ENCODE measurements at regions not wholly inside any gene's neighbourhood (a gene's known extent, or its start where the extent isn't known, plus 50 kb on each side); places are given as distances from the start of the nearest gene placed in this dataset.
"Not testable (repeated sequence)": the region's sequence is repeated elsewhere in the genome, so short reads cannot be mapped to it uniquely, and the experiment has no call there.

DNA sequence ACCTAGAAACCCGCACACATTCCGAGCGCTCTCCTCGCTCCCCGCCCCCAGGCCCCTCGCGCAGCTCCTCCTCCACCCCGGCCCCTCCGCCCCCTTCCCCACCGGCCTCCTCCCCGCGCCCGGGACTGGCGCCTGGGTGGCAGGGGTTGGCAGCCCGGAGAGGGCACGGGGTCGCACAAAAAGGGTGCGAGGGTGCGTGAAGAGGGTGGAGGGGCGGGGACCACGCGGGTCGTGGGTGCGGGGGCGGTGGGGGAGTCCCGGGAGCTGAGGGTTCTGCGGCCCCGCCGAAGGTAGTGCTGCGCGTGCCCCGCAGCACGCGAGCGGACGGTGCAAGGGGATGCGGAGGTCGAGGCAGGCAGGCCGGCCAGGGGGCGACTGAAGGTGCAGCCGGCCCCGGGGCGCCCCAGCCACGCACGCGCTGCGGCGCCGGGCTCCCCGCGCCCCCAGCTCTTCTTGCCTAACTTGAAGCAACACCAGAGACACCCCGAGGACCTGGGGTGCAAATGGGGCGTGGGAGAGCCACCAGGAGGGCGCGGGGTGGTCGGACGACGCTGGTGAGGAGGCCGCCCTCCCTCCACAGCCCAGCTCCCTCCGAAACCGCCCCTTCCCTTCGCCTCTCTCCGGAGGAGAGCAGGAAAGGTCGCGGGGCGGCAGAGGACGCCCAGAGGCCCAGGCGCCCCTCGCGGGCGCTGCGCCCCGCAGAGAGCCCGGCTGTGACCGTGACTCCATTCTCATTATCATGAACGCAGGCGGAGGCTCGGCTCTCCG lies 174.7 kb downstream of the ATP6V0E2 start:
- not testable (repeated sequence) for H3K27me3 ChIP-seq; H3K4me1 ChIP-seq; H3K36me3 ChIP-seq; H3K4me3 ChIP-seq; H3K27ac ChIP-seq; DNase-seq; H3K9me3 ChIP-seq (replicated peaks)

GRCh38 chr7:150049012-150049655 lies 175.4 kb downstream of the ATP6V0E2 start:
- not testable (repeated sequence) for H3K27ac ChIP-seq; H3K4me1 ChIP-seq; DNase-seq; H3K9me3 ChIP-seq (replicated peaks); H3K4me3 ChIP-seq; H3K36me3 ChIP-seq; H3K27me3 ChIP-seq

- not testable (repeated sequence) for DNase-seq; H3K4me3 ChIP-seq; H3K9me3 ChIP-seq (replicated peaks); H3K27me3 ChIP-seq; H3K27ac ChIP-seq; H3K4me1 ChIP-seq; H3K36me3 ChIP-seq
Observed at GRCh38 chr7:150053396-150053795, 179.6 kb downstream of the ATP6V0E2 start.

- H3K36me3 ChIP-seq; DNase-seq; H3K27ac ChIP-seq; H3K9me3 ChIP-seq (replicated peaks); H3K4me3 ChIP-seq; H3K27me3 ChIP-seq; H3K4me1 ChIP-seq: not testable (repeated sequence)
Observed at GRCh38 chr7:150054242-150054641, 180.5 kb downstream of the ATP6V0E2 start.

DNA sequence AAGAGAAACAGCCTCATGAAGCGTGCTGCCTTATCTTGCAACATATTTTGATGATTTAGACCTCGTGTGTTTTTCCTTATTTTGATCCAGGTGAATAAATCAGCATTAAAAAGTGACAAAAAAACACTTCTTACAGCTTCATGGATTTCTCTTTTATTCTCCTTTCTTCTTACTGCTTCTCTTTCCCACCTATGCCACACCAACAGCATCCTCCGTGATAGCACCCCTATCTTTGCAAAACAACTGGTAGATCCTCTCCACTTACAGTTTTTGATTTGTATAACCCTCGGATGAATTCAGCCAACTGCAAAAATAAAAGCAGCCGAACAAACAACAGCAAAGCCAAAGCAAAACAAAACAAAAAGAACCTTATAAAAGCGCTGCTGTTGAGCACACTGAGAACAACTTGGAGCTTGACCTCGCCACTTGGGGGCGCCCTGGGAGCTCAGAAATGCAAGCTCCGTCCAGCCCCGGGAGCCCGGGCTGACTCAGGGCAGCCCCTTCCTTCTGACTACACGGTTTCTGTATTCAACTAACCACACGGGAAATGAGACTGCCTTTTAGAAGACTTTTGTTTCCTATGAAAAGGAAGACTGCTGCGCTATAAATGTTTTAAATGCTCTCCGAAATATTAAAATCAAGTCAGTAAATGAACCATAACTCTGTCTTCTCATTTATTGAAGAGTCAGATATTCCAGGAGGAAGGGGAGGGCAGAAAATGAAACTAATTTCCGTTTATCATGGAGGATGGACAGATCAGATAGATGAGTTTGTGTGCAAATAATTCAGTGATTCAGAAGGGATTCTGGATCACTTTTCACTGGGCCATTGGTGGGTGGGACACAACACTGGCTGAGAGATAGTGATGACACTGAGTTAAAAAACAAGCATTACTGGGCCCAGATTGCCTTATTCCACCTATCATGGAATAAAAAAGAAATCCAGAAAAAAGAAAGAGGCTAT lies 186.8 kb downstream of the ATP6V0E2 start:
- H3K4me1 ChIP-seq; H3K9me3 ChIP-seq (replicated peaks); H3K27ac ChIP-seq; H3K4me3 ChIP-seq; H3K36me3 ChIP-seq; H3K27me3 ChIP-seq: not testable (repeated sequence)
- DNase-seq, result peak in 1 of 2 experiments; percentile 77

DNA sequence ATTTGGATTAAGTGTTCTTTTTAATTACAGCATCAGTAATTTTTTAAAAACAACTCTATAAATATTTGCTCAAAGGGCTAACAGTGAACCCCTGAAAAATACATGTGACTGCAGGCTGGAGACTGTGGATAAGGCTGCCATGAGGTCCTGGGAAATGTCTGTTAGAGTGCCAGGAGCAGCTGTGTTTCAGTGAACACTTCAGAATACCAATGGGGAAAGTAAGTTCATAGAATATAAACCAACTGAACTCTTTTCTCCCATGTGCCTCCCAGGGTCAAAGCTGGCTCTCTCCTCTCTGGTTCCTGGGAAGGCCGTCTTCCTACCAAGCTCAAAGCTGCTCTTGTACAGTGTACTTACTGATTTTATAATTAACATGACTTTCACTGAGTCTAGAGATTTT lies 189.4 kb downstream of the ATP6V0E2 start:
- H3K9me3 ChIP-seq (replicated peaks); H3K4me3 ChIP-seq; H3K36me3 ChIP-seq; H3K4me1 ChIP-seq; H3K27me3 ChIP-seq; H3K27ac ChIP-seq; DNase-seq: not testable (repeated sequence)

DNA sequence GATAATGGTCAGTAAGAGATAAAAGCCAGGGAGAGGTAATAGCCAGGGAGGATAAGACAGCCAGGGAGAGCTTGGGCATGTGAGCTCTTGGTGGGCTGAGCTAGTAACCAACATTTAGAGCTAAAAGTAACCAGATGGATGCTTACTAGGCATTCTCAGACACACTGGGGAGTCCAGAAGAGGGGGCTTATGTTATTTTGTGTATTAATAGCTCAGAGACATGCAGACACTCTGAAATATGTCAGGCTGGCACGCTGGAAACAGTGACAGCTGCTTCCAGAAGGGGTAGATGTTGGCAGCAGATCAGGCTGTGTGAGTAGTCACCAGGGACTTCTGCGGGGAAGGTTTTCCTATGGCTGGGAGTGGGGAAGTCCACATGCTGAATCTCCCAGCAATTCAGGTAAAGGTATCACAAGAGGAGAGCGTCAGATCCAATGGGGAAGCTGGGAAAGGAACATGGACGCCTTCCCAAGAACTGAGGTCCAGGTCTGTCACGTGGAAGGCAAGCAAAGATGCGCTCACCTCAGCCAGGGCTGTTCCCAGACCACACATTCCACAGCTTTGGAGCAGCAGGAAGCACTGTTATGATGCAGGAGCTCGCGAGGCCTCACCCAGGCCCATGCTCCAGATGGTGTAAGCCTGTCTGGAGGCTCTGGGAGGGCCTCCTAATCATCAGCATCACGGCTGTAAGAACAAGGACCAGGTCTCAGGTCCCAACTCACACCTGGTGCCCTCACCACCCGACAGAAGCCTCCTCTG lies 196.0 kb downstream of the ATP6V0E2 start:
- not testable (repeated sequence) for H3K4me3 ChIP-seq; H3K27ac ChIP-seq; DNase-seq; H3K27me3 ChIP-seq; H3K36me3 ChIP-seq; H3K9me3 ChIP-seq (replicated peaks); H3K4me1 ChIP-seq

GRCh38 chr7:150077543-150077942 lies 203.8 kb downstream of the ATP6V0E2 start:
- DNase-seq; H3K4me1 ChIP-seq; H3K27me3 ChIP-seq; H3K36me3 ChIP-seq; H3K9me3 ChIP-seq (replicated peaks); H3K27ac ChIP-seq; H3K4me3 ChIP-seq: not testable (repeated sequence)

- not testable (repeated sequence) for H3K9me3 ChIP-seq (replicated peaks); H3K4me1 ChIP-seq; H3K36me3 ChIP-seq; H3K27me3 ChIP-seq; DNase-seq; H3K27ac ChIP-seq; H3K4me3 ChIP-seq
Observed at GRCh38 chr7:150081865-150082264, 208.1 kb downstream of the ATP6V0E2 start.

DNA sequence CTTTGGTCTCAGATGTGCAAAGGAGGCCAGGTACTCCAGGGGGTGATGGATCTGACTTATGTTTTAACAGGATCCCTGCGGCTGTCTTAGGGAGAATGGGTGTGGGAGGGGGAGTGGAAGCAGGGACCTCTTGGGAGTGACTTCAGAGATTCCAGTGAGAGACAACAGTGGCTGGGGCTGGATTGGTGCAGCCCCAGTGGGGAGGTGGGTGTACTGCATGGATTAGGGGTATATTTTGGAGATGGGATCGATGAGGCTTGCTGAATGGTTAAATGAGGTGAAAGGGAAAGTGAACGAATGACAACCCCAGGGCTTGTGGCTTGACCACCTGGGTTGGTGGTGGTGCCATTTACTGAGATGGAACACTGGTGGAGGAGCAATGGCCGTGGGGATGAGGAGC lies 211.0 kb downstream of the ATP6V0E2 start:
- not testable (repeated sequence) for H3K4me1 ChIP-seq; H3K27ac ChIP-seq; DNase-seq; H3K4me3 ChIP-seq; H3K27me3 ChIP-seq; H3K9me3 ChIP-seq (replicated peaks); H3K36me3 ChIP-seq

DNA sequence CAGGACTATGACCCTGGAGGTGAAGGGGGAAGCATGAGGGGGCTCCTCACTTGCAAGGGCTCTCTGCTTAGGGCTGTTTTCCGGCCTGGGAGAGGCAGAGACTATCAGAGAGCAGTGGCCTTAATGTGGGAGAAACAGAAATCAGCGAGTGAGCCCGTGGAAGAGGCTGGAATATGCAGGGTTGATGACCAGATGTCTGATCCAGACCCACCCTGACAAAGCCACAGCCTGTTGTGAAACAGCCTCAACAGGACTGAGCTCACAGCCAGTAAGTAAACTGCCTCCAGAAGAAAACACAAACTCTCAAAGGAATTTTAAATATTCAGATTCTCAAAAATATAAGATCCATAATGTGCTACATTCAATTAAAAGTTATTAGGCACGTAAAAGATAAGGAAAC lies 213.7 kb downstream of the ATP6V0E2 start:
- H3K9me3 ChIP-seq (replicated peaks); DNase-seq; H3K36me3 ChIP-seq; H3K4me1 ChIP-seq; H3K27ac ChIP-seq; H3K4me3 ChIP-seq; H3K27me3 ChIP-seq: not testable (repeated sequence)

DNA sequence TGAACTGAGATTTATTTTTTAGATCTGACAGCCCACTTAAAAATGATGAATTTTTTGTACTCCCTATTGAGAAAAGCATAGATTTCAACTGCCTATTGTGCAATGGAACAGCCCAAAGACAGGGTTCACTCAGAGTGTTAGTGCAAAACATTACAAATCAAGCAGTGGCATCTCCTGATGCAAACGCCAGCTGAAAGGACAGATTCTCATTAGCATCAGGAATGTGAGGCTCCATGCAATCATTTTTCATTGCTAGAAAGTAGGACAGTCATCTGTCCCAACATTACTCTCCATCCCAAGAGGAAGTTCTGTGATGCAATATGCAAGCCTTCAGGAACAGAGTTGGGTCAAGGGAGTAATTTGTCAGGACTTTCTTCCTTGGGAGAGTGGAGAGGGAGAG lies 215.4 kb downstream of the ATP6V0E2 start:
- H3K9me3 ChIP-seq (replicated peaks); H3K27ac ChIP-seq; H3K4me1 ChIP-seq; DNase-seq; H3K36me3 ChIP-seq; H3K27me3 ChIP-seq; H3K4me3 ChIP-seq: not testable (repeated sequence)

- not testable (repeated sequence) for DNase-seq; H3K27ac ChIP-seq; H3K36me3 ChIP-seq; H3K9me3 ChIP-seq (replicated peaks); H3K4me3 ChIP-seq; H3K4me1 ChIP-seq; H3K27me3 ChIP-seq
Observed at GRCh38 chr7:150090776-150091175, 217.0 kb downstream of the ATP6V0E2 start.

DNA sequence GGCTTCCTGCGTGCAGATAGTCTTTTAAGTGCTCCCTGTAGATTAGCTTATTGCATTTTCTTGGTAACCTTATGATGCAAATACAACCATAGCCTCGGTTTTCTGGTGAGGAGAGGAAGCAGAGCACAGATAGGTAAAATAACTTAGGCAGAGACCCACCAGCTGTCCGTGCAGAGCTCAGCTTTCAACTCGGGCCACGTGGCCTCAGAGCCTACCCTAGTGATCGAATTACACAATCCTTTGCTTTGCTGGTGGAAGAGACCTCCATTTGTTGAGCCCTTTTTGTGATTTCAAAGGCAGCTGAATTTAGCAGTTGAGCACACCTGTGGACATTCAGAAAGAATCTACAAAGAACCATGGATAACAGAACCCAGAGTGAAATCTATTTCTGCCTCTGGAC lies 220.1 kb downstream of the ATP6V0E2 start:
- H3K9me3 ChIP-seq (replicated peaks); H3K27ac ChIP-seq; H3K27me3 ChIP-seq; H3K36me3 ChIP-seq; H3K4me3 ChIP-seq; H3K4me1 ChIP-seq: not testable (repeated sequence)
- peak in 1 of 2 experiments; percentile 46 for DNase-seq

Data from SJCRH30 (cell line).